ENCODE measurements at regions not wholly inside any gene's neighbourhood (a gene's known extent, or its start where the extent isn't known, plus 50 kb on each side); places are given as distances from the start of the nearest gene placed in this dataset.

DNA sequence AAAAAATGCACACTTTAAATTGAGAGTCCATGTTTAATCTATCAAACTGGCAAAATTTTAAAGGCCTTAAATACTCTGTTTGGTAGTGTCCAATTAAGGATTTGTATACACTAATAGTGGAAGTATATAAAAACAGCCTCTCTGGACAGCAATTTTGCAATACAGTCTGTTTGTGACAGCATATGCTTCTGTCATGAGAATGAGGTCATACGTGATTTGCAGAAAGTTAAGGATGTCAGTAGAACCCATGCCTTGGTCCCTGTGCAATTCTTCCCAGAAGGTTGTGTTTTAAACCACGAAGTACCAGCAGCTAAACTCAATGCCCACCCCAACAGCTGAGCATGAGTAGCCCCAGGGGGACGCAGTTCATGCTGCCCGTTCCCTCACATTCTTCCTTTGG, 78.4 kb downstream of the AIPL1 start:
- Histone ChIP-seq H3K27ac (no peak overlapping the region), H3K4me3 (replicated peaks in 1 of 3) (no peak overlapping the region), H3K9me3 (no peaks in the 10 kb centered on the region), H3K27me3 (no peaks in the 10 kb centered on the region), H3K36me3 (no peaks in the 10 kb centered on the region), H3K4me1 (no peaks in the 10 kb centered on the region)
- DNase-seq = no peak
- intact Hi-C loops (cut with DNase I) = no loop called here
- TF ChIP-seq POLR2A (IDR thresholded peaks at IDR 0.05) = no peak
- TF ChIP-seq, protein P1, sequence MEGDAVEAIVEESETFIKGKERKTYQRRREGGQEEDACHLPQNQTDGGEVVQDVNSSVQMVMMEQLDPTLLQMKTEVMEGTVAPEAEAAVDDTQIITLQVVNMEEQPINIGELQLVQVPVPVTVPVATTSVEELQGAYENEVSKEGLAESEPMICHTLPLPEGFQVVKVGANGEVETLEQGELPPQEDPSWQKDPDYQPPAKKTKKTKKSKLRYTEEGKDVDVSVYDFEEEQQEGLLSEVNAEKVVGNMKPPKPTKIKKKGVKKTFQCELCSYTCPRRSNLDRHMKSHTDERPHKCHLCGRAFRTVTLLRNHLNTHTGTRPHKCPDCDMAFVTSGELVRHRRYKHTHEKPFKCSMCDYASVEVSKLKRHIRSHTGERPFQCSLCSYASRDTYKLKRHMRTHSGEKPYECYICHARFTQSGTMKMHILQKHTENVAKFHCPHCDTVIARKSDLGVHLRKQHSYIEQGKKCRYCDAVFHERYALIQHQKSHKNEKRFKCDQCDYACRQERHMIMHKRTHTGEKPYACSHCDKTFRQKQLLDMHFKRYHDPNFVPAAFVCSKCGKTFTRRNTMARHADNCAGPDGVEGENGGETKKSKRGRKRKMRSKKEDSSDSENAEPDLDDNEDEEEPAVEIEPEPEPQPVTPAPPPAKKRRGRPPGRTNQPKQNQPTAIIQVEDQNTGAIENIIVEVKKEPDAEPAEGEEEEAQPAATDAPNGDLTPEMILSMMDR (IDR thresholded peaks at IDR 0.05) = no peak
- 66 to 79% methylated on average over 4 of the region's 4 CpGs for WGBS, 2 donors

DNA sequence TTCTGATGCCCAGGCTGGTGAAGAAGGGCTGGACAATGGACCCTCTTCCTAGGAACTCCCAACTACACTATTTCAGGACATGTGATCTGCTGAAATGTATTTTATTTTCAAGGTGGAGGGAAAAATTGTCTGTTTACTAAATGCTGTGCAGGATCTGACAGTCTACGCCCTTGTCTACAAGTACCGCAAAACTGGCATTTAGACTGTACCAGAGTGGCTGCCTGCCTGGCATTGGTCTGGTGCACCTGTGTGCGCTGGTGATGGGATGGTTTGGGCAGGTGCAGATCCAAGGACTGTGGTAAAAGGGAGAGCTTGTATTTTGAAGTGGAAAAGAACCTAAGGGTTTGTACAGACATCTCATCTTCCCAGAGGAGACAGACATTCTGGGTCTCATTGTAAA, 79.7 kb downstream of the AIPL1 start:
- H3K36me3 ChIP-seq = no peaks in the 10 kb centered on the region
- intact Hi-C loops (cut with DNase I) = no loop called here
- DNase-seq = no peak
- H3K27me3 ChIP-seq = no peaks in the 10 kb centered on the region
- H3K27ac ChIP-seq = no peak overlapping the region
- 72 to 98% methylated on average over 3 of the region's 3 CpGs for WGBS, 2 donors
- no peaks in the 10 kb centered on the region for H3K9me3 ChIP-seq
- no peak for TF ChIP-seq POLR2A (IDR thresholded peaks at IDR 0.05)
- no peaks in the 10 kb centered on the region for H3K4me1 ChIP-seq
- no peak overlapping the region for H3K4me3 ChIP-seq (replicated peaks in 1 of 3)

DNA sequence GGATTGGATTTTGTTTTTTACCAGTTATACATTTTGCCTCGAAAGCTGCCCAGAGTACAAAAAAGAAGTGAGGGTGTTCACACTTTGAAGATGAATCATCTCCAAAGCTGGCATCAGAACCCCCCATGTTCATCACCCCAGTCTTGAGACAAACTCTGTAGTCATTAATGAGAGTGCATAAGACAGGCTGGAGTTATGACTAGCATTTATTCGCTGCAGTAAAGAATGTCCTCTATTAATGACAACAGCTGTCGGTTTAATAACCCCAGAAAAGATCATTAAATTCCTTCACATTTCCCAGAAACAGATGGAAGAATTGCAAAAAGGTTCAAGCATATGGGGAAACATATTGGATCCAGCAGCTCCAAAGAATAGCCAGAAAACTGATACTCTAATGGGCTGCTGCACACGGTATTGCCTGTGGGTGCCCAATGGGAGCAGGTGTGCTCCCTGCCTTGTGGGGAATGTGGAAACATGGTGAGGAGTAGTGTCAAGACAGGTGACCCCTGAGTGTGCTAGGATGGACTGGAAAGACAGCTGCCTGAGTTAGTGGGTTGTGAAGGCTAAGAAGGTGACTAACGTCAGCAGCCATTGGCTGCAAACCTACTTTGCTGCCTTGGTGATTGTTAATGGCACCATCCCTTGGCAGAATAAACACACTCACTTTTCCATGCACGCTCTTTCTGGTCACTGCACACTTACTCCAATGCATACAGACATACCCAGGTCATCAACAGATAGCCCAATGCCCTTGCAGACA, 81.9 kb downstream of the AIPL1 start:
- no peaks in the 10 kb centered on the region for H3K36me3 ChIP-seq
- WGBS, 2 donors = 72% methylated on average over 6 of the region's 6 CpGs
- H3K4me3 ChIP-seq (replicated peaks in 1 of 3) = no peak overlapping the region
- intact Hi-C loops (cut with DNase I) = no loop called here
- H3K9me3 ChIP-seq = no peaks in the 10 kb centered on the region
- no peaks in the 10 kb centered on the region for H3K27me3 ChIP-seq
- H3K27ac ChIP-seq = no peak overlapping the region
- no peak for DNase-seq
- H3K4me1 ChIP-seq = no peaks in the 10 kb centered on the region
- TF ChIP-seq POLR2A (IDR thresholded peaks at IDR 0.05) = no peak
- TF ChIP-seq, protein P1 (IDR thresholded peaks at IDR 0.05) = no peak

DNA sequence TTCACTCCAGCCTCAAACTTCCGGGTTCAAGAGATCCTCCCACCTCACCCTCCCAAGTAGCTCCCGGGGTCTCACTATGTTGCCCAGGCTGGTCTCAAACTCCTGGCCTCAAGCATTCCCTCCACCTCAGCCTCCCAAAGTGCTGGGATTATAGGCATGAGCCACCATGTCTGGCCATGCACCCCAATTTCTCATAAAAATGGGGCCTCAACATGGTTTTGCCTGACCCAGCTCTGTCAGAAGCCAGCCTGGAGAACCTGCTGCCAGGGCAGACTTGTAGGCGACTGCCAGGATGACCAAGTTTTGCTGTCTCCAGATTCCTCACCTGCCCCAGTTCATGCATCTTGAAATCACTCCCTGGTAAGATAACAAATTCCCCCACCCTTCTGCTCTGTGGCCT, 82.9 kb downstream of the AIPL1 start:
- Histone ChIP-seq H3K36me3 (no peaks in the 10 kb centered on the region), H3K9me3 (no peaks in the 10 kb centered on the region), H3K4me1 (no peaks in the 10 kb centered on the region), H3K27me3 (no peaks in the 10 kb centered on the region), H3K4me3 (replicated peaks in 1 of 3) (no peak overlapping the region), H3K27ac (no peak overlapping the region)
- WGBS, 2 donors = 77 to 95% methylated on average over 3 of the region's 3 CpGs
- TF ChIP-seq, protein P1 (IDR thresholded peaks at IDR 0.05) = no peak
- TF ChIP-seq POLR2A (IDR thresholded peaks at IDR 0.05) = no peak
- intact Hi-C loops (cut with DNase I) = no loop called here
- no peak for DNase-seq

DNA sequence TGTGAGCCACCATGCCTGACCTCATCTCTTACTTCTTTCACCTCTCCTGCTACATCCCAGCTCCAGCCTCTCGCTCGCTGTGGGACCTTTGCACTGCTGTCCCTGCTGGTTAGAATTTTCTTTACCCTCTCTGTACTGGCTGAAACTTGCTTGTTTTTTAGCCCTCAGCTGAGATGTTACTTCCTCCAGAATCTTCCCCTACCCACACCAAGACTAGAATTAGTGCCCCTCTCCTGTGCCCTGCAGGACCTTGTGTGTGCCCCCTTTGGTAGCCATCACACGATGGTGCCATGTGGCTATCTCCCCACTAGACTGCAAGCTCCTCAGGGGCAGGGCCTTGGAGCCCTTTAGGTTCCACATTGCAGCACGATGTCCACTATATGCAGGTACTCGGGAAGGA, 84.1 kb downstream of the AIPL1 start:
- H3K27ac ChIP-seq = no peak overlapping the region
- intact Hi-C loops (cut with DNase I) = no loop called here
- DNase-seq = no peak

More for the DNA sequence above, 84.1 kb downstream of the AIPL1 start:
- H3K9me3 ChIP-seq = no peaks in the 10 kb centered on the region
- WGBS, 2 donors = 95% methylated on average over 5 of the region's 5 CpGs
- H3K36me3 ChIP-seq = no peaks in the 10 kb centered on the region
- no peaks in the 10 kb centered on the region for H3K27me3 ChIP-seq
- TF ChIP-seq, protein P1 (IDR thresholded peaks at IDR 0.05) = no peak
- TF ChIP-seq POLR2A (IDR thresholded peaks at IDR 0.05) = no peak
- no peaks in the 10 kb centered on the region for H3K4me1 ChIP-seq
- H3K4me3 ChIP-seq (replicated peaks in 1 of 3) = no peak overlapping the region

Measured in thyroid gland (tissue), 4 donors.